Mesenchymal stem cell (in vitro differentiated cells and primary cell): ENCODE measurements at regions not wholly inside any gene's neighbourhood (a gene's known extent, or its start where the extent isn't known, plus 50 kb on each side); places are given as distances from the start of the nearest gene placed in this dataset.
A peak's percentile ranks its signal among the peaks of the same experiment; 100 is the strongest.

Experiments
- DNase-seq: peaks from one replicate; pipeline ENCODE4 v3.0.0-alpha.2; 2013
- H2AFZ ChIP-seq: one replicate; pipeline ENCODE4 v1.6.1; 2013; ENCODE audit warnings: low read depth, mild to moderate bottlenecking, control low read depth, inconsistent platforms, low read length, moderate library complexity
- H2AK5ac ChIP-seq: 2 replicates; pipeline ENCODE4 v1.6.1; 2013; ENCODE audit warnings: low read length, moderate library complexity, mild to moderate bottlenecking, inconsistent platforms; ENCODE audit not compliant: severe bottlenecking
- H2BK120ac ChIP-seq: one replicate; pipeline ENCODE4 v1.6.1; 2013; ENCODE audit warnings: low read depth, mild to moderate bottlenecking, inconsistent platforms, low read length, moderate library complexity
- H2BK12ac ChIP-seq, 2 experiments: one replicate each; pipeline ENCODE4 v1.6.1; 2013; ENCODE audit warnings: inconsistent platforms in 2 of 2, low read length in 2 of 2, mild to moderate bottlenecking in 2 of 2, moderate library complexity in 2 of 2, control low read depth in 1 of 2
- H2BK15ac ChIP-seq: one replicate; pipeline ENCODE4 v1.6.1; 2013; ENCODE audit warnings: mild to moderate bottlenecking, low read depth, inconsistent platforms; ENCODE audit not compliant: poor library complexity, severe bottlenecking
- H2BK5ac ChIP-seq: 2 replicates; pipeline ENCODE4 v1.6.1; 2013; ENCODE audit warnings: low read depth, mild to moderate bottlenecking, low read length, control low read depth, inconsistent platforms; ENCODE audit not compliant: poor library complexity, severe bottlenecking
- H3K14ac ChIP-seq, 2 experiments: one replicate each; pipeline ENCODE4 v1.6.1; 2013; ENCODE audit warnings: inconsistent platforms in 2 of 2, low read length in 2 of 2, control low read depth in 1 of 2, mild to moderate bottlenecking in 1 of 2, moderate library complexity in 1 of 2
- H3K18ac ChIP-seq, 2 experiments: one replicate each; pipeline ENCODE4 v1.6.1; 2013; ENCODE audit warnings: inconsistent platforms in 2 of 2, low read length in 2 of 2, control low read depth in 1 of 2, low read depth in 1 of 2, mild to moderate bottlenecking in 1 of 2
- H3K23ac ChIP-seq, 2 experiments: one replicate each; pipeline ENCODE4 v1.6.1; 2013; ENCODE audit warnings: inconsistent platforms in 2 of 2, low read length in 2 of 2, mild to moderate bottlenecking in 2 of 2, moderate library complexity in 2 of 2, control low read depth in 1 of 2
- H3K27ac ChIP-seq: 2 replicates; pipeline ENCODE4 v1.5.1; 2013; ENCODE audit warnings: mild to moderate bottlenecking, moderate library complexity, low read length, control low read depth, inconsistent platforms; ENCODE audit not compliant: poor library complexity, severe bottlenecking
- H3K27me3 ChIP-seq, 2 experiments: 2 replicates each; pipeline versions ENCODE4 v1.6.1 to v1.7.0; 2013; ENCODE audit warnings: low read length in 2 of 2, mild to moderate bottlenecking in 2 of 2, moderate library complexity in 2 of 2, control low read depth in 1 of 2, inconsistent platforms in 1 of 2; ENCODE audit not compliant: control insufficient read depth in 1 of 2, insufficient read depth in 1 of 2
- H3K36me3 ChIP-seq, 2 experiments: 2 replicates each; pipeline versions ENCODE4 v1.6.1 to v1.7.0; 2013; ENCODE audit warnings: low read length in 2 of 2, control low read depth in 1 of 2, inconsistent platforms in 1 of 2, low read depth in 1 of 2, mild to moderate bottlenecking in 1 of 2; ENCODE audit not compliant: insufficient read depth in 2 of 2, control insufficient read depth in 1 of 2
- H3K4ac ChIP-seq, 2 experiments: one replicate each; pipeline ENCODE4 v1.6.1; 2013; ENCODE audit warnings: inconsistent platforms in 2 of 2, low read length in 2 of 2, mild to moderate bottlenecking in 2 of 2, moderate library complexity in 2 of 2, control low read depth in 1 of 2, low read depth in 1 of 2
- H3K4me1 ChIP-seq: 2 replicates; pipeline ENCODE4 v1.6.1; 2013; ENCODE audit warnings: low read depth, low read length, control low read depth; ENCODE audit not compliant: control insufficient read depth, insufficient read depth
- H3K4me2 ChIP-seq: 2 replicates; pipeline ENCODE4 v1.6.1; 2013; ENCODE audit warnings: low read length, mild to moderate bottlenecking, inconsistent platforms; ENCODE audit not compliant: poor library complexity, severe bottlenecking
- H3K4me3 ChIP-seq, 2 experiments: 2 replicates each; pipeline versions ENCODE4 v1.5.1 to v1.7.0; 2013; ENCODE audit warnings: low read length in 2 of 2, mild to moderate bottlenecking in 2 of 2, control low read depth in 1 of 2, low read depth in 1 of 2; ENCODE audit not compliant: insufficient read depth in 1 of 2
- H3K79me1 ChIP-seq: replicated peaks from 2 replicates; pipeline ENCODE4 v1.6.1; 2013; ENCODE audit warnings: mild to moderate bottlenecking, control low read depth, low read length, inconsistent platforms; ENCODE audit not compliant: poor library complexity, severe bottlenecking
- H3K9ac ChIP-seq: 2 replicates; pipeline ENCODE4 v1.7.0; 2013; ENCODE audit warnings: mild to moderate bottlenecking, low read length, moderate library complexity
- H3K9me3 ChIP-seq: 2 replicates; pipeline ENCODE4 v1.7.0; 2013; ENCODE audit warnings: mild to moderate bottlenecking, low read length; ENCODE audit not compliant: control insufficient read depth
- H4K8ac ChIP-seq: one replicate; pipeline ENCODE4 v1.6.1; 2013; ENCODE audit warnings: inconsistent platforms, mild to moderate bottlenecking, low read length, moderate library complexity
- H4K91ac ChIP-seq: one replicate; pipeline ENCODE4 v1.6.1; 2013; ENCODE audit warnings: mild to moderate bottlenecking, low read length, inconsistent platforms
- WGBS: methylation state at CpG from one replicate; pipeline ENCODE4 v1.1.7; 2013; ENCODE audit warnings: mixed read lengths; 5-methylcytosine and 5-hydroxymethylcytosine counted together

GRCh38 chr10:89837165-89838043 is 136.0 kb downstream of the KIF20B start:
- Histone ChIP-seq H2BK12ac (no peak overlapping the region), H3K4me1 (no peaks in the 10 kb centered on the region), H2AK5ac (no peak overlapping the region), H3K27ac (no peak overlapping the region), H4K91ac (no peak overlapping the region), H3K27me3 (peaks cover 0 to 20% of the 10 kb centered on the region in 2 experiments), H2AFZ (peak overlapping the region; percentile 29), H3K9ac (peak overlapping the region; percentile 82), H3K9me3 (peaks cover 9% of the 10 kb centered on the region), H2BK120ac (no peak overlapping the region), H4K8ac (no peak overlapping the region), H3K4ac (no peak overlapping the region), H3K18ac (no peak overlapping the region), H3K4me3 (peak overlapping the region in 1 of 2 experiments; percentile 78), H3K36me3 (no peaks in the 10 kb centered on the region), H2BK15ac (no peak overlapping the region), H3K79me1 (no peaks in the 10 kb centered on the region), H3K4me2 (no peak overlapping the region), H3K14ac (no peak overlapping the region), H2BK5ac (no peak overlapping the region), H3K23ac (no peak overlapping the region)
- no peak for DNase-seq
- WGBS: 98% methylated on average over 65 of the region's 65 CpGs

- Histone ChIP-seq H3K14ac (no peak overlapping the region), H3K27me3 (peaks cover 0 to 20% of the 10 kb centered on the region in 2 experiments), H2BK12ac (no peak overlapping the region), H3K9me3 (peaks cover 4% of the 10 kb centered on the region), H3K36me3 (no peaks in the 10 kb centered on the region), H3K4me1 (no peaks in the 10 kb centered on the region), H4K8ac (no peak overlapping the region), H3K9ac (peak overlapping the region; percentile 82), H3K27ac (no peak overlapping the region), H2BK120ac (no peak overlapping the region), H3K23ac (no peak overlapping the region), H2AK5ac (no peak overlapping the region), H2AFZ (no peak overlapping the region), H3K79me1 (no peaks in the 10 kb centered on the region), H3K4me3 (peak overlapping the region in 1 of 2 experiments; percentile 78), H2BK5ac (no peak overlapping the region), H3K4ac (no peak overlapping the region), H3K4me2 (no peak overlapping the region), H4K91ac (no peak overlapping the region), H2BK15ac (no peak overlapping the region), H3K18ac (no peak overlapping the region)
- WGBS: 95% methylated on average over 23 of the region's 23 CpGs
- DNase-seq: no peak
These were observed 136.7 kb downstream of the KIF20B start for GRCh38 chr10:89838044-89838615.

- Histone ChIP-seq H2AFZ (no peak overlapping the region), H4K8ac (no peak overlapping the region), H3K27ac (no peak overlapping the region), H3K4me2 (no peak overlapping the region), H2AK5ac (no peak overlapping the region), H3K4me3 (no peak overlapping the region), H3K79me1 (no peaks in the 10 kb centered on the region), H3K4me1 (no peaks in the 10 kb centered on the region), H4K91ac (no peak overlapping the region), H2BK5ac (no peak overlapping the region), H3K9ac (no peak overlapping the region), H2BK15ac (no peak overlapping the region), H2BK120ac (no peak overlapping the region), H3K36me3 (no peaks in the 10 kb centered on the region), H2BK12ac (no peak overlapping the region), H3K27me3 (peaks cover 0 to 12% of the 10 kb centered on the region in 2 experiments), H3K14ac (no peak overlapping the region), H3K9me3 (peaks cover 6% of the 10 kb centered on the region), H3K23ac (no peak overlapping the region), H3K18ac (no peak overlapping the region), H3K4ac (no peak overlapping the region)
- WGBS: 50% methylated on average over 1 of the region's 2 CpGs
- peak; percentile 12 for DNase-seq
These were observed 144.3 kb downstream of the KIF20B start for GRCh38 chr10:89845541-89846280.

- Histone ChIP-seq H3K14ac (no peak overlapping the region), H2BK5ac (no peak overlapping the region), H3K4me1 (no peaks in the 10 kb centered on the region), H2BK120ac (no peak overlapping the region), H2AK5ac (no peak overlapping the region), H3K27ac (no peak overlapping the region), H3K79me1 (no peaks in the 10 kb centered on the region), H3K18ac (no peak overlapping the region), H4K91ac (no peak overlapping the region), H3K9ac (no peak overlapping the region), H3K9me3 (peaks cover 6% of the 10 kb centered on the region), H3K27me3 (peaks cover 0 to 13% of the 10 kb centered on the region in 2 experiments), H4K8ac (no peak overlapping the region), H3K23ac (no peak overlapping the region), H2BK12ac (no peak overlapping the region), H3K36me3 (no peaks in the 10 kb centered on the region), H3K4ac (no peak overlapping the region), H3K4me3 (no peak overlapping the region), H3K4me2 (no peak overlapping the region), H2AFZ (no peak overlapping the region), H2BK15ac (no peak overlapping the region)
- no peak for DNase-seq
These were observed 144.9 kb downstream of the KIF20B start for GRCh38 chr10:89846281-89846630.
